SHP77 (cell line): ENCODE measurements at regions not wholly inside any gene's neighbourhood (a gene's known extent, or its start where the extent isn't known, plus 50 kb on each side); places are given as distances from the start of the nearest gene placed in this dataset.

ENCODE experiments used
- DNase-seq, 2 experiments: peaks; one replicate each; lab custom pipeline; 2025; lab: John Stamatoyannopoulos, UW

GRCh38 chr7:145645135-145645515 is 471.5 kb upstream of the CNTNAP2 start:
- no peak for DNase-seq

DNA sequence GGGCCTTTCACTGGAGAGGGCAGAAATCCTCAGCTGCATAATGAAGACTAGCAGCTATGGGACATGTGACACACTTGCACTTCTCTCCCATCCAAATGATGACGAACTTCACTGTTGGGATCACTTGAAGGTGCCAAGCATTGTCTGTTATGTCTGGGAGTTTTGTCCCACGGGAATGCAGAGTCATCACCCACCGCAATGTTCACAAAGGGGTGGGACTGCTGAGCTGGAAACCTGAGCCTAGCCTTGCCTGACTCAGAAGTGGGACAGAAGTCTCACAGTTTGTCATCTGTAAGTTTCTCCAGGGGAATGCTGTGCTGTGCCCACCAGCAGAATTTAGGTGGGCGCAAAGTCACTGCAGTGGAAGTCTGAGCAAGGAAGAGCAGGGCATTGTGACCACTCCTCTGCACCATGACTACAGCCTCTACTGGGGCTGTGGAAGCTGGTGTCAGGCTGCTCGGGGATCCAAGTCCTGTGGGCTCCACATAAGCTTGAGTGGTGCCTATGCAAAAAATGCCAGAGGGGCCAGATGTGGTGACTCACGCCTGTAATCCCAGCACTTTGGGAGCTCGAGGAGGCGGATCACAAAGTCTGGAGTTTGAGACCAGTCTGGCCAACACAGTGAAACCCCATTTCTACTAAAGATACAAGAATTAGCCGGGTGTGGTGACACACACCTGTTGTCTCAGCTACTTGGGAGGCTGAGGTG is 472.0 kb upstream of the CNTNAP2 start:
- no peak for DNase-seq

DNA sequence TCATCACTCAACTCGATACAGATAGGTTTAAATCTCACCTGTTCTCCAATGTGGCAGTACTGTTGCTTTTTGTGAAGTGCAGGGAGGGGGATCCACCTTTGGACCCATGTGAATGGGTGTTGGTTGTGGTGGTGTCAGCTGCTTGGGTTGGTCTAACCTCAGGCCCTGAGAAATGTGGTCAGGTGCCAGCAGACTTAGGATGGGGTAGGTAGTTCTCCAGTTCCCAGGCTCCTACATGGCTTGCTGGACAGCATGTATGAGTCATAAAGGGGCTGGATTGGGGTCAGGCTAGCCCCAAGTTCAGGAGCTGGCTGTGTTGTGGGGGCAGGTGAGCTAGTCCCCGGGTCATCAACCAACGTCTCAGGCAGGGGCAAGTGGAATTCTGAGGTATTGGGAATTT is 472.6 kb upstream of the CNTNAP2 start:
- DNase-seq, result no peak

DNA sequence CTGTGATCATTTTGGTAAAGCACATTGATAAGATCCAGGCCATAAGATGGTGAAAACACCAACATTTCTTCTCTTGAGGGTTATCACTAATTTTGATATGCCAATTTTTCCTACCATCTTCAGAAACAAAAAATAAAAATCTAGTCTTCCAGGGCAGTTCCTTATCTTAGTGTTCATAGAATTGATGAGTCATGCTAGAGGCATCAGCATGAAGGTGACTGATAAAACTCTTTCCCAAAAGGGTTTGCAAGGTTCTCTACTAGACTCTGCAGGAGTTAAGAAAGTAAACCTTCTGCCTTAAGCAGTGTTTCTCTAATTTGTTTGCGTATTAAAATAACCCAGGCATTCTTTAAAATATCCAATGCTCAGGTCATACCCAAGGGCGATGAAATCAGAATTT is 483.1 kb upstream of the CNTNAP2 start:
- DNase-seq, result no peak

GRCh38 chr7:145624618-145625017 is 492.0 kb upstream of the CNTNAP2 start:
- DNase-seq, result no peak

GRCh38 chr7:145605963-145606362 is 510.6 kb upstream of the CNTNAP2 start:
- no peak for DNase-seq

DNA sequence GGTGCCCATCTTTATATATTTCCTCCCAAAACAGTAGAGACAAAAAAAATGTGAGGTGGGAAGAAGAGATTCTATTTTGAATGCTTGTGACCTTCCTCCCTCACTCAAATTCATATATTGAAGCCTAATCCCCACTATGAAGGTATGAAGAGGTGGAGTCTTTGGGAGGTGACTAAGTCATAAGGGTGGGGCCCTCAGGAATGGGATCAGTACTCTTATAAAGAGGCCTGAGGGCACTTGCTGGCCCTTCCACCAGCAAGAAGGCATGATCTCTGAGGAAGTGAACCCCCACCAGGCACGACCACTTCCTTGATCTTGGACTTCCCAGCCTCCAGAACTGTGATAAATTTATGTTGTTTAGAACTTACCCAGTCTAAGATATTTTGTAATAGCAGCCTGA is 517.2 kb upstream of the CNTNAP2 start:
- no peak for DNase-seq

GRCh38 chr7:145584401-145584800 is 532.2 kb upstream of the CNTNAP2 start:
- DNase-seq, result no peak

- DNase-seq, result no peak
Observed at GRCh38 chr7:145582742-145583303, 533.8 kb upstream of the CNTNAP2 start.

GRCh38 chr7:145557805-145558204 is 558.8 kb upstream of the CNTNAP2 start:
- DNase-seq, result no peak

DNA sequence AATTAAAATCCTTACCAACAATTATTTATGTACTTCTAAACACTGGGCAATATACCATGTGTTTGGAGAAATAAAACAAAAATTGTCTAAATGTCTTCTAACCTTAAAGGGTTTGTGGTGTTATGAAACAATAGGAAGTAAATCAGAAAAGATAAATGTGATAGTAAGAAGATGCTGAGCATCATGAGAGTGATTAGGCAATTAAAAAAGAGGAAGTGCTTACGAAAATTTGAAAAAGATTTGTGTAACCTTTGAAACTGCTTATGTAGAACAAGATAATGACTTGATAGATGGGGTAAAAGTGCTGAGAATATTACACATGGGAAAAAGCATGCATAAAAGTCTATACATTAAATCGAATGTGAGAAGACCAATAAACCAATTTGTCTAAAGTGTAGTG is 573.4 kb upstream of the CNTNAP2 start:
- no peak for DNase-seq

- DNase-seq, result no peak
Observed at GRCh38 chr7:145539910-145540309, 576.7 kb upstream of the CNTNAP2 start.

- no peak for DNase-seq
Observed at GRCh38 chr7:145534301-145534700, 582.3 kb upstream of the CNTNAP2 start.

- no peak for DNase-seq
Observed at GRCh38 chr7:145520284-145520683, 596.3 kb upstream of the CNTNAP2 start.

DNA sequence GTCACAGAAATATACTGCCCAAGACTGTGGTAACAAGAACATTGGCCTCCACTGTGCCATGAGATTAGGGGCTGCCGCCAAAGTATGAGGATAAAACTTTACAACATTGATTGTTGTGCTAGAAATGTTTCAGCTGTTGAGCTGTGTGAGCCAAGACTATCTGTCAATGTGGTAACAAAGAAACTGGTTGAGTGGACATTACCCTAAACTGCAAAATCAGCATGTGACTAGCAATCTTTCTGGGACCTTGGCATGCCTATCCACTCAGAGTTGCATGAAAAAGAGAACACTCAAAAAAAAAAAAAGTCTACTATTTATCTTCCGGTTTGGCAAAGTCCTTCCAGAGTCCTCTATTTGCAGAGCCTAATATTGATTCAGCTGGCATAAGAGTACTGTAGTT is 605.6 kb upstream of the CNTNAP2 start:
- DNase-seq, result peak; percentile 50 to 69

DNA sequence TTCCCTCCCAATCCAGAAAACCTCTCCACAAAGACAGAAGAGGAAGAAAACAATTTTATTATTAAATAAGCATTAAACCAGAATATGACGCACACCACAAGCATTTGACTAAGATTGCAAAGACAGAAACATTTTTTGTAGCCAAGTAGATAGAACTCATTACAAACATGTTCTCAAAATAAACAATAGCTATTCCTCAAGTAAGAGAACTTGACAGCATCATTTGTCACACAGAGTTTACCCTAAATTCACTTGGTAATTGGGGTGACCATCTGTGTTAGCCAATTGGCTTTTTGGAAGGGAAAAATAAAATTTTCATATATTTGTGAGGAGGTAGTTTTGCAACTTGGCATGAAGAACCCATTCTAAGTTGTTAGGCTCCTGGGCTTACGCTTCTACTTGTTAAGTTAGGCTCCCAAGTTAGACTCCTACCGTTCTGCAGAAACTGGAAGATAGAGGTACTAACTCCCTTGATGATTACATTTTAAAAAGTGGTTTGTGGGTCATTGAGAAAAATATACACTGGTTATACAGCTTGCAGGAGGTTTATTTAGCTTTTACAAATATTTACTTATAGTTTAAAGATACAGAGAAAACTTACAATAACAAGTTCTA is 618.6 kb upstream of the CNTNAP2 start:
- DNase-seq, result no peak

DNA sequence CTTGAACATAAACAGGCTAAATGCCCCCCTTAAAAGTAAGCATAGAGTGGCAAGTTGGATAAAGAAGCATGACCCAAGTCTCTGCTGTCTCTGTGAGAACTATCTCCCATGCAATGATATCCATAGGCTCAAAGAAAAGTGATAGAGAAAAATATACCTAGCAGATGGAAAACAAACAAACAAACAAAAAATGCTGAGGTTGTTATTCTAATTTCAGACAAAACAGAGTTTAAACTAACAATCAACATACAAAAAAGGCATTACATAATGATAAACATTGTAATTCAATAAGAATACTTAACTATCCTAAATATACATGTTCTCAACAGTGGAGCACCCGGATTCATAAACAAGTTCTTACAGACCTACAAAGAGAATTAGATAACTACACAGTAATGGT is 626.2 kb upstream of the CNTNAP2 start:
- DNase-seq, result no peak

GRCh38 chr7:145489609-145490008 is 627.0 kb upstream of the CNTNAP2 start:
- no peak for DNase-seq

DNA sequence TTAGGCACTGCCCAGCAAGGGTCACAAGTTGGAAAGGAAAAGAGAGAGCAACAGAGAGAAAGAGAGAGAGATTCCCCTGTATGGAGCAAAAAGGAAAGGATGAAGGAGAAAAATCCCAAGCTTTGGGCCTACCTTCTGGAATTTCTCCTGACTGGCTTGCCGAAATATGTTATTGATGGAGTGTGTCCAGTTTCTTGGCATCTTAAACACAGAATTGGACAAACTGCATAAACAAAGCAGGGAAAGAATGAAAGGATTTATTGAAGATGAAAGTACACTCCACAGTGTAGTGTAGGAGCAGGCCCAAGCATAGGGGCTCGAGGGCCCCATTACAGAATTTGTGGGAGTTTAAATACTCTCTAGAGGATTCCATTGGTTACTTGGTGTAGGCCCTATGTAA is 627.8 kb upstream of the CNTNAP2 start:
- DNase-seq, result no peak

DNA sequence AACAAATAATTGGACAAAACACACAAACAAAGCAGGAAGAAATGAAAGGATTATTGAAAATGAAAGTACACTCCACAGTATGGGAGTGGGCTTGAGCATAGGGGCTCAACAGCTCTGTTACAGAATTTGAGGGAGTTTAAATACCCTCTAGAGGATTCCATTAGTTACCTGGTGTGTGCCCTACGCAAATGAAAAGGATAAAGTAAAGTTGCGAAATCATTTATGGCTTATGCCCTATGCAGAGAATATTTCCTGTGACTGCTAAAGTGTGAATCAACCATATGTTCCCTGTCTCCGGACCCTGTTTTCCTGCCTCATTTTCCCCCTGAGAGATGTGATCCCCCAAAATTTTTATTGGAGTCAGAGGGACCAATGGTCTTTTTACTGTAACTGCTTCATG is 634.6 kb upstream of the CNTNAP2 start:
- DNase-seq, result no peak

DNA sequence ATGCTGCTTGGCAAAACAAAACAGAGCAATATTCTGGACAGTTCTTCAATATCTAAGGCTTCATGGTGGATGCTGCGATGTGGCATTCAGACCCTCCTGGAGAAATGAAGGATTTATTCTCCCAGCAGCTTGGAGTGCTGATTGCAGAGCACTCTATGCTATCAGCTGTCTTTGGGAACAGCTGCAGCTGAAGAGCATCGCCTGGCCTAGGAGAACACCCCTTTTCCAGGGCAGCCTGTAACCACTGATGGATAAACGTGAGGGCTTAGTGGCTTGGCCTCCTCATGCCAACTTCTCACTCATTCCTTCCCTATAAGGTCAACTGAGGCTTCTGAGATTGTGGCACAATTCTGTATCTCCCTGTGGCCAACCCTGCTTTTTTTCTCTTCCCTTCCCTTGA is 638.1 kb upstream of the CNTNAP2 start:
- peak; percentile 10 to 28 for DNase-seq

DNA sequence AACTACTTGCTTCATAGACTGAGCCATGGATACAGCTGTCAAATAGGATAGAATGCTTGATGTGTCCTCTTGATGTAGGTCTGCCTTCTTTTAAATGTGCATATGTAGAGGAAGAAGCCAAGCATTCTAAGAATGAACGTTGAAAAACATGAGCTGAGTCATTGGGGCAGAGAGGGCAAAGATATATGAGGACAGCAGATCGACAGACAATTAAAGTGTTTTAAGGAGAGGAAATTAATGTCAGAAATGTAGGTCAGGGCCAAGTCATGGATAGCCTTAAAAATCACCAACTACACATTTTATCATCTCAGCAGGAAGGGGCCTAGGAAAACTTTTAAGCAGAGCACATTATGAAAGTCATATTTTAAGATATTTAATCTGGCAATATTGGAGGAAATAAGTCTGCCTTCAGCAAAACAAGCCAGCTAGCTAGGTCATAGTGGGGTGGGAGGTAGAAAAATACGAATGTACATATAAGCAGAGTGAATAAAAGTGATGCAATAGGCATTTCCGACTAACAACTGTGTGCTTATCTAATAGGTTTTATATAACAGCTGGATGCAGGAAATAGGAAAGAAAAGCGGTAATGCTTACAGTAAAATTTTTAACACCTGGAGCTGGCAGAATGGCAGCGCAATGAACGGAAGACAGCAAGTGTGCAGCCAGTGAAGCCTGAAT is 638.3 kb upstream of the TPK1 start:
- DNase-seq, result no peak

DNA sequence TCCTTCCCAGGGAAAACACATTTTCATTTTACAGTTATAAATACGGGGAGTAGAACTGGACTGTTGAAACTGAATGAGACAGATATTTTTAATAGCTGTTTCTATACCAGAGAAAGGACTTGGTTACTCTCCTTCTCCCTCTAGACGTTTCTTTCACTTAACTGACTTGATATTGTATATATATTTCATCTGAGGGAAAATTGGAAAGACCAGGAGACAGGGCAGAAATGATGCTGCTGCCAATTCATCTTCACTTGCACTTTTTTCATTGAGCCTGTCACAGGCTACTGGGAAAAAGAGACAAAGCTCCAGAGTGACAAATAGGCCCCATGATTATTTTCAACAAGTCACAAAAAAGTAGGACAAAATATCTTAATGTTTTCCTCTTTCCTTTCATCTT is 636.0 kb upstream of the TPK1 start:
- no peak for DNase-seq
